A673 (cell line): ENCODE measurements at regions not wholly inside any gene's neighbourhood (a gene's known extent, or its start where the extent isn't known, plus 50 kb on each side); places are given as distances from the start of the nearest gene placed in this dataset.

Experiments
- BruUV-seq: library from RNA; stranded (reverse); fragments of 400-500 nt; replicated peaks from 2 replicates; lab custom pipeline; 2021; lab: Mats Ljungman, UMichigan
- CTCF ChIA-PET: fragments of 300-600 bp; sonication (Branson Sonifier 250); formaldehyde crosslinking; loops from one replicate; lab custom pipeline; 2022; ENCODE audit warnings: antibody characterized with exemption; lab: Charles Lee
- POLR2A ChIA-PET: fragments of 300-600 bp; sonication (Branson Sonifier 250); formaldehyde crosslinking; loops from one replicate; lab custom pipeline; 2022; ENCODE audit warnings: antibody characterized with exemption; ENCODE audit not compliant: low non-redundant PET; lab: Charles Lee
- DNase-seq: peaks from one replicate; pipeline ENCODE4 v3.0.0-alpha.2; 2015; ENCODE audit warnings: low spot score
- H3K27ac ChIP-seq: fragments of 200-600 bp; sonication (generic); 2 replicates; pipeline ENCODE4 v1.5.1; 2016; ENCODE audit warnings: mixed run types, low read depth, mild to moderate bottlenecking, mixed read lengths, antibody characterized with exemption, low read length; ENCODE audit not compliant: poor library complexity, severe bottlenecking
- H3K27me3 ChIP-seq: fragments of 200-600 bp; sonication (generic); replicated peaks from 2 replicates; pipeline ENCODE4 v1.6.1; 2017; ENCODE audit warnings: mixed run types, low read depth, mild to moderate bottlenecking, mixed read lengths, antibody characterized with exemption, low read length; ENCODE audit not compliant: insufficient read depth, poor library complexity
- H3K36me3 ChIP-seq: fragments of 200-600 bp; sonication (generic); 2 replicates; pipeline ENCODE4 v1.6.1; 2016; ENCODE audit warnings: mixed run types, mild to moderate bottlenecking, mixed read lengths, antibody characterized with exemption, low read length; ENCODE audit not compliant: insufficient read depth, poor library complexity, severe bottlenecking
- H3K4me1 ChIP-seq: fragments of 200-600 bp; sonication (generic); 2 replicates; pipeline ENCODE4 v1.6.1; 2017; ENCODE audit warnings: mixed run types, mild to moderate bottlenecking, mixed read lengths, antibody characterized with exemption, low read length; ENCODE audit not compliant: insufficient read depth, poor library complexity, severe bottlenecking
- H3K4me3 ChIP-seq: fragments of 200-600 bp; sonication (generic); 2 replicates; pipeline ENCODE4 v1.5.1; 2016; ENCODE audit warnings: low read depth, mixed run types, mild to moderate bottlenecking, mixed read lengths, low read length; ENCODE audit not compliant: poor library complexity, severe bottlenecking
- H3K9me3 ChIP-seq: fragments of 200-600 bp; sonication (generic); 2 replicates; pipeline ENCODE4 v1.6.1; 2016; ENCODE audit warnings: mixed run types, low read depth, mild to moderate bottlenecking, mixed read lengths, antibody characterized with exemption, low read length; ENCODE audit not compliant: poor library complexity, severe bottlenecking
- EZH2 ChIP-seq: fragments of 200-600 bp; sonication (generic); IDR thresholded peaks from 2 replicates; pipeline ENCODE4 v1.6.1; 2017; ENCODE audit warnings: borderline replicate concordance, low read depth, mild to moderate bottlenecking, mixed read lengths, antibody characterized with exemption, low read length; ENCODE audit not compliant: poor library complexity, severe bottlenecking
- intact Hi-C: fragments of 100-400 bp; cut with micrococcal nuclease; formaldehyde crosslinking; loops from one replicate; pipeline ENCODE4 v1.10.0; 2022; ENCODE audit not compliant: unreplicated experiment
- TF ChIP-seq, protein P1 (sequence below): fragments of 300-800, 200-600 bp; sonication (generic); conservative IDR thresholded peaks from 2 replicates; pipeline ENCODE4 v1.5.1; 2017; ENCODE audit warnings: low read depth, mild to moderate bottlenecking, antibody characterized with exemption, low read length, moderate library complexity, mixed read lengths

DNA sequence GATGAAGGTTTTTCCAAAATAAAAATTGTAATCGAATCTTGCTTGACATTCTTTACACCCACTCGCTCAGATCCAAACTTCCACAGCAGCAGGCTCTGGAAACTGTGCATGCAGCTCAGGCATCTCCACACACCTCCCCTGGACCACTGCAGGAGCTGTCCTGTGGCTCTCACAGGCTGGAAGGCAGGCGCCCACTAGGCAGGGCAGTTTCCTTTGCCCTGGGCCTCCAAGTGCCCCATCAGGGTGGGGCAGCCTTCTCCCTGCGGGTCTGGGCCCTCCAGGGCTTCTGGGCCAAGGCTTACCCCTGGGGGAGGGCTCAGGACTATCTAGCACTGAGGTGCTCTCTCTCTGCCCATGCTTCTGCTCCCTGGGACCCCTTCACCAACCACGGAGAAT is 114.5 kb upstream of the RPL38 start:
- CTCF ChIA-PET: no interaction called here

DNA sequence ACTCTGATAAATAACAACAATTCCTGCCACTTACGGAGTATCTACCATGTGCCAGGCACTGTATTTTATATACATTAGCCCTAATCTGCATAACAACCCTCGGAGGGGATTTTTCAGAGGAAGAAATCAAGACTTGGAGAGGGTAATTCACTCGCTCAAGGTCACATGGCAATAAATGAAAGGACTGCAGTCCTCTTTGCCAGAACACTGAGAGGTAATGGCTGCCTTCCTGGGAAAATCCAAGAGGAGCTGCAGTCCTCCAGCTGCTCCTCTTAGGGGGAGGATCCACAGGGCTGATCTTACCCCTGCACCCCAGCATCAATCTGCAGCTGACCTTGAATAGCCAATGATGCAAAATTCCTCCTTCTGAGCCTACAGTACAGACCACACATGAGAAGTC is 114.1 kb upstream of the RPL38 start:
- CTCF ChIA-PET: interaction anchor here (0.8 to 1.1 kb wide), 2 partner anchors 111 to 141 kb away, joined by 3 read pairs; no protein-coding TSS in a partner anchor
- Histone ChIP-seq H3K27me3 (no peaks in the 10 kb centered on the region), H3K9me3 (no peaks in the 10 kb centered on the region), H3K4me3 (no peak overlapping the region), H3K27ac (no peak overlapping the region), H3K4me1 (no peaks in the 10 kb centered on the region), H3K36me3 (no peaks in the 10 kb centered on the region)
- POLR2A ChIA-PET: no interaction called here
- TF ChIP-seq EZH2: no peak
- TF ChIP-seq, protein P1, sequence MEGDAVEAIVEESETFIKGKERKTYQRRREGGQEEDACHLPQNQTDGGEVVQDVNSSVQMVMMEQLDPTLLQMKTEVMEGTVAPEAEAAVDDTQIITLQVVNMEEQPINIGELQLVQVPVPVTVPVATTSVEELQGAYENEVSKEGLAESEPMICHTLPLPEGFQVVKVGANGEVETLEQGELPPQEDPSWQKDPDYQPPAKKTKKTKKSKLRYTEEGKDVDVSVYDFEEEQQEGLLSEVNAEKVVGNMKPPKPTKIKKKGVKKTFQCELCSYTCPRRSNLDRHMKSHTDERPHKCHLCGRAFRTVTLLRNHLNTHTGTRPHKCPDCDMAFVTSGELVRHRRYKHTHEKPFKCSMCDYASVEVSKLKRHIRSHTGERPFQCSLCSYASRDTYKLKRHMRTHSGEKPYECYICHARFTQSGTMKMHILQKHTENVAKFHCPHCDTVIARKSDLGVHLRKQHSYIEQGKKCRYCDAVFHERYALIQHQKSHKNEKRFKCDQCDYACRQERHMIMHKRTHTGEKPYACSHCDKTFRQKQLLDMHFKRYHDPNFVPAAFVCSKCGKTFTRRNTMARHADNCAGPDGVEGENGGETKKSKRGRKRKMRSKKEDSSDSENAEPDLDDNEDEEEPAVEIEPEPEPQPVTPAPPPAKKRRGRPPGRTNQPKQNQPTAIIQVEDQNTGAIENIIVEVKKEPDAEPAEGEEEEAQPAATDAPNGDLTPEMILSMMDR: no peak
- no peak for DNase-seq
- intact Hi-C loops: no loop called here
- BruUV-seq: no TSS peak

More for the DNA sequence above, 114.5 kb upstream of the RPL38 start:
- no peak overlapping the region for H3K27ac ChIP-seq
- H3K4me3 ChIP-seq: no peak overlapping the region
- no peak for TF ChIP-seq EZH2
- TF ChIP-seq, protein P1: no peak
- H3K27me3 ChIP-seq: no peaks in the 10 kb centered on the region
- no TSS peak for BruUV-seq
- POLR2A ChIA-PET: no interaction called here
- intact Hi-C loops: no loop called here
- H3K4me1 ChIP-seq: no peaks in the 10 kb centered on the region
- DNase-seq: no peak
- no peaks in the 10 kb centered on the region for H3K9me3 ChIP-seq
- no peaks in the 10 kb centered on the region for H3K36me3 ChIP-seq

DNA sequence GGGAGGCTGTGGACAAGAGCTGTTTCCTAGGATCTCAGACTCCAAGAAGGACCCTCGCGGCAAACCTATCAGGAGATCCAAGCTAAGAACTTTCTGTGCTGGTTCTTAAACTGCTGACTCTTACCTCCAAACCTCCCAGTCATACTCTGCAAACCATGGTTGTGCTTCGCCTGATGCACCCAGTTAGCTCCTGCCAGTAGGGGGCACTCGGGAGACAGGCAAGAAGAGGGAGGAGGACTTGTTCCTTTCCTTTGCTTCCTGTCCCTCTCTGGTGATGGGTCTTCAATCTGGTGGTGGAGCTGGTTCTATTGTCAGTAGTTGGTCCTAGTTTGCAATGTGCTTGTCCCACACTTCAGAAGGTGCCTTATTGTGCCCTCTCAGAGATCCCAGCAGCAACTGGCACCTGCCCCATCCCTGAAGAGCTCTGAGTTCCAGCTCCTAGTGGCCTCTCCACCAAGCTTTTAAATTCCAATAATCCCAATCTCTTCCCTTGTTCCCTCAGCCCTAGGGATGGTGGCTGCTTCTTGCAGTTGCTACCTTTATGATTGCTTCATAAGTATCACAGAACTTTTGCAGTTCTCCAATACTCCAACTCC is 113.5 kb upstream of the RPL38 start:
- peak; percentile 78 for DNase-seq
- POLR2A ChIA-PET: no interaction called here
- CTCF ChIA-PET: interaction anchor here (0.6 to 1.1 kb wide), 7 partner anchors 9 to 1374 kb away, joined by 3 read pairs; partner anchors contain the start of gene RPL38
- Histone ChIP-seq H3K27ac (no peak overlapping the region), H3K36me3 (no peaks in the 10 kb centered on the region), H3K9me3 (no peaks in the 10 kb centered on the region), H3K4me3 (no peak overlapping the region), H3K4me1 (no peaks in the 10 kb centered on the region), H3K27me3 (no peaks in the 10 kb centered on the region)
- intact Hi-C loops: loop anchor here (2.0 kb wide), 1 partner anchor 87 kb away; no protein-coding TSS in a partner anchor
- TF ChIP-seq, protein P1: peak; percentile 91
- TF ChIP-seq EZH2: no peak
- BruUV-seq: no TSS peak
